HG03442 (cell line): ENCODE measurements at regions not wholly inside any gene's neighbourhood (a gene's known extent, or its start where the extent isn't known, plus 50 kb on each side); places are given as distances from the start of the nearest gene placed in this dataset.
A peak's percentile ranks its signal among the peaks of the same experiment; 100 is the strongest.
"Not testable (repeated sequence)": the region's sequence is repeated elsewhere in the genome, so short reads cannot be mapped to it uniquely, and the experiment has no call there.

ENCODE experiments used
- ATAC-seq: cut with Tn5 transposase; IDR thresholded peaks from one replicate; pipeline ENCODE4 v1.9.1; 2021; ENCODE audit warnings: mild to moderate bottlenecking, moderate library complexity; ENCODE audit not compliant: unreplicated experiment

DNA sequence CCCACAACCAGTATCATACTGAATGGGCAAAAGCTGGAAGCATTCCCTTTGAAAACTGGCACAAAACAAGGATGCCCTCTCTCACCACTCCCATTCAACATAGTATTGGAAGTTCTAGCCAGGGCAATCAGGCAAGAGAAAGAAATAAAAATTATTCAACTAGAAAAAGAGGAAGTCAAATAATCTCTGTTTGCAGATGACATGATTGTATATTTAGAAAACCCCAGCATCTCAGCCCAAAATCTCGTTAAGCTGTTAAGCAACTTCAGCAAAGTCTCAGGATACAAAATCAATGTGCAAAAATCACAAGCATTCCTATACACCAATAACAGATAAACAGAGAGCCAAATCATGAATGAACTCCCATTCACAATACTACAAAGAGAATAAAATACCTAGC, 1297.0 kb upstream of the PCDH9 start:
- ATAC-seq, result not testable (repeated sequence)

DNA sequence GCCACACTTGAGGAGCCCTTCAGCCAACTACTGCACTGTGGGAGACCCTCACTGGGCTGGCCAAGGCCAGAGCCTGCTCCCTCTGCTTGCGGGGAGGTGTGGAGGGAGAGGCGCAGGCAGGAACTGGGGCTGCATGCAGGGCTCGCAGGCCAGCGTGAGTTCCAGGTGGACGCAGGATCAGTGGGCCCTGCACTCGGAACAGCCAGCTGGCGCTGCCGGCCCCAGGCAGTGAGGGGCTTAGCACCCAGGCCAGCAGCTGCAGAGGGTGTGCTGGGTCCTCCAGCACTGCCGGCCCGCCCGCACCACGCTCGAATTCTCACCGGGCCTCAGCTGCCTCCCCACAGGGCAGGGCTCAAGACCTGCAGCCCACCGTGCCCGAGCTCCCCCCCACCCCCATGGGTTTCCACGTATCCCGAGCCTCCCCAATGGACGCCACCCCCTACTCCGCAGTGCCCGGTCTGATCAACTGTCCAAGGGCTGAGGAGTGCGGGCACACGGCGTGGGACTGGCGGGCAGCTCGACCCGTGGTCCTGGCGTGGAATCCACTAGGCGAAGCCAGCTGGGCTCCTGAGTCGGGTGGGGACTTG, 1293.8 kb upstream of the PCDH9 start:
- ATAC-seq, result no peak

DNA sequence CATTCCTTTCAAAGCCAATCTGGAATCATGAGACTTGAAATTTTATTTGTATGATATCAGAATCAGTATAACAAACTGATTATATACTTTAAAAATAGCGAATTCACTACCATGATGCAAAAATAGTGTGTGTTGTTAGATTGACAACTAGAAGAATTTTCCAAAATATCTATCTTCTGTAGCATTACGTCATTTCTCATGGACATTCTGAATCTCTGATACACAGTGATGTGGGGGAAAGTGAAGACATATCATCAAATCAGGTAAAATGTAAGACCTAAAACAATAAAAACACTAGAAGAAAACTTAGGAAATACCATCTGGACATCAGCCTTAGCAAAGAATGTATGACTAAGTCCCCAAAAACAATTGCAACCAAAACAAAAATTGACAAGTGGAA, 1292.0 kb upstream of the PCDH9 start:
- no peak for ATAC-seq

DNA sequence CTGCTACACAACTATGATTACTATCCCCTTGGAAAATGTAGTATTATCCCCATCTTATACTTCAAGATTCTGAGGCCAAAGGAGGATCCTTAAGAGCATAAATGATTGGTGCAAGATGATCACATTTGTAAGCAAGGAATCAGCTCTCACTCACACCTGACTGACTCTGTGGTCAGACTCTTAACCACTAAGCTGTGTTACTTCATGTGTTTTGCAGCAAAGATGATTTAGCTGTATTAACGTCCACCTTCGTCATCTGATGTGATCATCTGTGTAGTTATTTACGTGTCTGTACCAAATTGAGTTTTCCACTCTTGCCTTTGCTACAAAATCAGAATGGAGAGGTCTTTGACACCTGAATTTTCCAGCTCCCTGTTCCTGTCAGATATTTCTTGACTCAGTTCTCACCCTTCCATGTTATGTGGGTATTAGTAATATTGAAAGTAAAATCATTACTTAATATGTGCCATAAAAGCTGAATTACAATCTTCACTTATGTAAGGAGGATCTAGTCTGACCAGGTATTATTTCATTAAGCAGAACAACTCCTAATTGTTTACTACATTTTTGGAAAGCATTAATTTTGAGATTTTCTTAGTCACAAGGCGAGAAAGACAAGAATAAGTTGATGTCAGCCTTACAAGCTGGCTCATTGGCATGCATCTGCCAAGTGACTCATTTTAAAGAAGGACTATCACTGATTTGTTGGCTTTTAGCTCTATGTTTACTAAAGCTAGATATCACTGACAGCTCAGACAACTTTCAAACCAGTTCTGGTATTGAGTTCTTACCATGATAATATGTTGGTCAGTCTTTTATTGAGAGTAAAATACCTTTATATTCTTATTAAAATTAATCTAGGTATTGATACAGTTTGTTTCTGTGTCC, 1279.8 kb upstream of the PCDH9 start:
- ATAC-seq, result peak; percentile 74

DNA sequence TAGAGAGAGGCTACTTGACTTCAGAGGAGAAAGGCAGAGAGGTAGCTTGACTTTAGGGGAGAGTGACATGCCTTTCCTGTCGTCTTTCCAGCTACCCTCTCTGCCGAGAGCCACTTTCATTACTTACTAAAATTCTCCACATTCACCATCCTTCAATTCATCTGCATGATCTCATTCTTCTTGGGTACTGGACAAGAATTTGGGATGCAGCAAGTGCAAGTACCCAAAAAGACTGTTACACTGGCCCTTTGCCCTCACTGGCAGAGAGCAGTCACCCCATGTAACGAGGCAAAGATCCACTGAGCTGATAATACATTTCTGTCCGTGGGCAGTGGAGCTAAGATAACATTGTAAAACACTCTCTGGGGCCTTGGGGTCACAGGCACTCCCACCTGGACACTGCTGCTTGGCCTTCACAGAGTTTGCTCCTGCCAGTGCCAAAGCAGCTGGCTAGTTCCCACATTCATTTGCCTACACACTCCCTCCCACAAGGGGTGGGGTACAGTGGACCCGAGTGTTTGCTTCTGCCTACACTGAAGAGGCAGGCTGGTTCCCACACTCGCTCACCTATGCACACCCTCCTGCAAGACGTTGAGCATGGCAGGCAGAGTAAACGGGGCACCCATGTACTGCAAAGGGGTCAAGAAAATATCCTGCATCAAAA, 1276.9 kb upstream of the PCDH9 start:
- no peak for ATAC-seq

DNA sequence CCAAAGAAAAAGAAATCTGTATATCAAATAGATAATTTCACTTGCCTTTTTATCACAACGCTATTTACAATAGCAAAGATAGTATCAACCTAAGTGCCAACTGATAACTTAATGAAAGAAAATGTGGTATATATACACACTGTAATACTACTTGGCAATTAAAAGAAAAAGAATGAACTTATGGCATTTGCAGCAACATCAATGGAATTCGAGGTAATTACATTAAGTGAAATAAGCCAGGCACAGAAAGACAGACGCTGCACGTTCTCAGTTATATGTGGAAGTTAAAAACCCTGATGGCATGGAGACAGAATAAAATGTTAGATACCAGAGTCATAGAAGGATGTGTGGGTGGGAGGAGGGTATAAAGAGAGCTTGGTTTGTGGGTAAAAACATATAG, 1260.5 kb upstream of the PCDH9 start:
- ATAC-seq, result no peak

DNA sequence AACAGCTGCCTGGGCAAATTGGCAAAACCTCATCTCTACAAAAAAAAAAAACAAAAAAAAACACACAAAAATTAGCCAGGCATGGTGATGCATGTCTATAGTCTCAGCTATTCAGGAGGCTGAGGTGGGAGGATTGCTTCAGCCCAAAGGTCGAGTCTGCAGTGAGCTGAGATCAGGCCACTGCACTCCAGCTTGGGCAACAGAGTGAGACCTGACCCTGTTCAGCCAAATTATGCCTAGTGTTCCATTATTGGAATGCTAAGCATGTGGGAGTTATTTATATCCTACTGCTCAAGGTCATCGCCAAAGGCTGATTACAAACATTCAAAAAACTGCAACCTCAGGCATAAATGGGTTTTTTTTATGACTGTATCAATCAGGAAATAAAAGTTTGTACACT, 1251.0 kb upstream of the PCDH9 start:
- ATAC-seq, result no peak

DNA sequence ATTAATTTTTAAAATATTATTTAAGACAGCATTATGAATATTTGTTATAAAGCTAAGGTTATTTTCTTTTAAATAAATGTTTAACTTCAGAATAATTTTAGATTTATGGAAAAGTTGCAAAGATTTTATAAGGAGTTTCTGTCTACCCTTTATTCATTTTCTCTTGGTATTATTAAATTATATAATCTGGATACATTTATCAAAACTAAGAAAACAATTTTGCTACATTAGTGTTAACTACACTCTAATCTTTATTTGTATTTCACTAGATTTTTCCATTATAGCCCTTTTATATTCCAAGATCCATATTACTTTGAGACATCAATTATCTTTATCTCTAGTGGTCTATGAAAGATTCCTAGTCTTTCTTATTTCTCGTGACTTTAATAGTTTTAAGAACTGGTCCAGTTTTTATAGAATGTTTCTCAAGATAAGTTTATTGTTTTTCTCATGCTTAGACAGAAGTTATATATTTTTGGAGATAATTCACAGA, 1243.7 kb upstream of the PCDH9 start:
- no peak for ATAC-seq

DNA sequence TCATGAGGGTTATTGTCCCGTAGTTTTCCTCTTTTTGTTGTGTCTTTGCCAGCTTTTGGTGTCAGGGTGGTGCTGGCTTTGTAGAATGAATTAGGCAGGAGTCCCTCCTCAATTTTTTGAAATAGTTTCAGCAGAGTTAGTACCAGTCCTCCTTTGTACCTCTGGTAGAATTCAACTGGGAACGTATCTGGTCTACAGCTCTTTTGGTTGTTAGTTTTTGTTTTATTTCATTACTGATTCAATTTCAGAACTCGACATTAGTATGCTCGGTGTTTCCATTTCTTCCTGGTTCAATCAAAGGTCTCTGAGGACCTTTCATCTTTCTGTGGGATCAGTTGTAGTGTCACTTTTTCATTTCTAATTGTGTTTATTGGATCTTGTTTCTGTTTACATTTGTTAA, 1237.0 kb upstream of the PCDH9 start:
- no peak for ATAC-seq

DNA sequence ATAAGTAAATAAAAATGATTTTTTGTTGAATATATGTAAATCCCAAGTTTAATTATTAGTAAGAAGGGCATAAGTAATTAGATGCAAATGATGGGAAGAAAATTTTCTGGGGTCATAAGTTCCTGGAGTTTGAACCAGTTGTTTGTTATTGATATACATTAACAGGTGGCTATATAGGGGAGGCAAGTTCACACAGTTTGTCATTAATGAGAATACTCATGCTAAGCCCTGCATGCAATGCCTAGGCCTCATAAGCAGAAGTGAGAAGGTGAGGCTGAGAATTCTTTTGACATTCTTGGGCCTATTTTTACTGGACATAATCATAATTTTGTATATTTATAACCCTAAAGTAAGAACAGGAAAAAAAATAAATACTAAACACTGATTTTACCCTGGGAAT, 1210.7 kb upstream of the PCDH9 start:
- ATAC-seq, result no peak

DNA sequence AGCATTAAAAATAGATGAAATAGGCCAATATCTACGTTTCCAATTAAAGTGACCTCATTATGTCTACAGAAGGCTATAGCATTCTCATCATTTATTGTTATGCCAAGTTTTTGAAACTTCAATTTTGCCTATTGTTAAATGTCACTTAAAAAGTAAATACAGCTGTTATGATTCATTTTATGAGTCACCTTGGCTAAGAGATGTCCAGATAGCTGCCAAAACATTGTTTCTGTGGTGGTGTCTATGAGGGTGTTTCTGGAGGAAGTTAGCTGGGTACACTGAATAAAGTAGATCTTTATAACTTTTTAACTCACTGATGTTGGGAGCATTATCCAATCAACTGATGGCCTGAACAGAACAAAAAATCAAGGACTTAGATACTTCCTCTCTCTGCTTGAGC, 1209.7 kb upstream of the PCDH9 start:
- no peak for ATAC-seq

DNA sequence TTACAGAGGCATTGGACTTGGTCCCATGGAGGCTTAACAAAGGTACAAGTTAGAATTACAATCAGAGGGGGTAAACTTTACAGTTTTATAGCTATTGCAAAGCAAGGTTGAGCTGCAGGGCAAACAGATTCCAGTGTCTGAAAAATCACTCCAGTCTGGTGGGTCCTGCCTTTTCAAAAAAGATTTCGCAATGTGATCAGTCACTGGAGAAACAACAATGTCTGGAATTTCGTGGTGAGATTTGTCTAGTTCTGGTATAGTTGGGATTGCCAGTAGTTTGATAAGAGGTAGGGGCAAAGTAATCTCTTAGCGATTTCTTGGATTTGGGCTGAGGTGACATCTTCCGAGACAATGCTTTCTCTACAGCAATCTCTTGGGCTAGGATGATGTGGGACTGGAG, 1198.2 kb upstream of the PCDH9 start:
- ATAC-seq, result no peak

DNA sequence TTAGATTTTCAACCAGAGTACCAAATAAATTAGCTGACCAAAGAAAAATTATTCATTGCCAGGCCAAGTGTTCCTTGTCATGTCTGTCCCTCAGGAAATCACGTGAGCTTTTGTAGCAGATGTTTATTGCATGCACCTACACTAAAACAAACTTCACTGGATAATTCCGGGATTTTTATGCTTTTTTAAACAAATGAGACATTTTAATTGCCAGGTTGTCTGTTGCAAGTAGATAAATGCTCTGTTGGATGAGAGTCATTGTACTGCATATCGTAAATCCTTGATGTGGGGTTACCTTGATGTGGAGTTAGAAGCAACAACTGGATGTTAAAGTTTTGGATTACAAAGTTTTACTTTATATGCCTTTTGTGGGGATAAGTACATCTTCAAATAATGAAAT, 1187.7 kb upstream of the PCDH9 start:
- ATAC-seq, result no peak

DNA sequence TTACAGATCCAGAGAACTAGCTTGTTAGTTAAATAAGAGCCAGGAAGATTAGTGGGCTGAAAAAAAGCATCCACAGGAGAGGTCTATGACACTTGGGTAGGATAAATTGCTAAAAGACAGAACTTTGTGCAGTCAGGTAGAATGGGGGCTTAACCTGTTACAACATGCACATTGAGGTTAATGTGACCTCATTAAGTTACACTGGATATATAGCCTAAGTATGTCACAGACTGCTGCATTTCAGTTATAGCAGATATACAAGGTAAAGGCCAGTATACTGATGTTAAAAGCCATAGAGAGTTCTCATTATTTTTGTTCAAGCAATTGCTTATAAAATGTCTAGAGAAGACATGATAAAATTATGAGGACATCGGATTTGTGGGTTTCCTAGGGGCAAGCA, 1179.9 kb upstream of the PCDH9 start:
- ATAC-seq, result no peak

DNA sequence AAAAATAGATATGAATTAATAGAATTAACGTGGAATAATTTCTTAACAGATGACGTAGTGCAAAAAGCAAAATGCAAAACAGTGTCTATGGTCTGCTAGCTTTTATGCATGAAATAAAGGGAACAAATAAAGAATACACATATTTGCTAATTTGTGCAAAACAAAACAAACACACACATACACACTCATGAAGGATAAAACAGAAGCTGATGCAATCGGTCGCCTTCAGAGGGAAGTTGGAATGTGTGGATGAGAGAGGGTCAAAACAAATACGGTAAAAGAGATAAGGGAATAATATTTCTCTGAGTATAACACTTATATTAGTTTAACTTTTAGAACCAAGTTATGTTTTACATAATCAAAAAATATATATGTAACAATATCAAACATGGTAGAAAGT, 1160.9 kb upstream of the PCDH9 start:
- ATAC-seq, result no peak

DNA sequence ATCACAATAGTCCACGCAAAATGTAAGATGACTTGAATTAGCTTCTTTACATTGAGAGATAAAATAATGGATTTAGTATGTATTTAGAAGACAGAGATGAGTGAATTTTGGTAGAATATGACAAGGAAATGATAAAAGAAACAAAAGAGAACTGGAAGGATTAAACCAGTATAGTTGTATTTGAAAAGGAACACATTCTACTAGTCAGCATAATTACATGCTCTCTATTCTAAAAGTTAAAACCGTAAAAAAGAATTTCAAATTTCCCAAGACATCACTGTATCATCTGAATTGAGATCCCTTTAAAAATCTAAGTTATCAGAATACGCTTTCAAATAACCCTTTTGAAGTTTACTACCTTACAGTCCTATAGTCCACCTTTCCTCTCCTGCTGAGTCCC, 1156.7 kb upstream of the PCDH9 start:
- ATAC-seq, result no peak

DNA sequence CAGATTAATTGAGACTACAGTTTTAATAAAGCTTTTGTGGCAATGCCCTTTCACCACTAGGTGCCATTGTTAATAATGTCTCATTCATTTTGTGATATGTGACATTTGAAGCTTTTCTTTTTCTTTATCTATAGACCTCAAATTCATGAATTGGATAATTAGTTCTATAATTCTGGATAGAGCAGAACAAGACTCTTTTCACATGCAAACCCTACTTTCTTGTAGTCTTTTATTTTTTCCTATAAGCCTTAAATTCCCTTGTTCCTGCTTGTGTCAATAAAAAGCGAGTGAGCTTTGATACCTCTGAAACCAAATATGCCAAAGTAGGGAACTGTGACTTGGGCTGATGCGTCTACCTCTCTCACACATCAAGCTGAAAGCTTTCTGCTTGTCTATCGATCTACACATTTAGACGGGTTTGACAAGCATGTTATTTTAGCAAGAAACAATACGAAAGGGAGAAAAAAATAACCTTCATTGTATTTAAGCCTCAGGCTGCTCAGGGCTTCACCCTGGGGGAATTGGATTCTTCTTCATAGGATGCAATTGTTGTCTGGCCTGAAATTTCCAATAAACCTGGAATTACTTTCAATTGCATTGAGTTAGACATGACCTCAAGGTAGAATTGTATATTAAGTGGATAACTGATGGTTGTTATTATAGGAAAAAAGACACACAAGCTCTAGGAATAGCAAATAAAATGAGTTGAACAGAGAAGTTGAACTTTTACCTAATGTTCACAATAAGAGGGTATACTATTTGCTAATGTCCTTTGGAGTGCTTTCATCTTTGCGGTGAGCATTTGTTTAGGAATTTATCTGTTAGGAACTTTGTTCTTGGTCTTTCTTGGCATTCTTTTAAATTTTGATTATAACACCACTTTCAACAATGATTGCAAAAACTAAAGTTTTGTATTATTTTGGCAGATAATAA, 1150.2 kb upstream of the PCDH9 start:
- no peak for ATAC-seq

DNA sequence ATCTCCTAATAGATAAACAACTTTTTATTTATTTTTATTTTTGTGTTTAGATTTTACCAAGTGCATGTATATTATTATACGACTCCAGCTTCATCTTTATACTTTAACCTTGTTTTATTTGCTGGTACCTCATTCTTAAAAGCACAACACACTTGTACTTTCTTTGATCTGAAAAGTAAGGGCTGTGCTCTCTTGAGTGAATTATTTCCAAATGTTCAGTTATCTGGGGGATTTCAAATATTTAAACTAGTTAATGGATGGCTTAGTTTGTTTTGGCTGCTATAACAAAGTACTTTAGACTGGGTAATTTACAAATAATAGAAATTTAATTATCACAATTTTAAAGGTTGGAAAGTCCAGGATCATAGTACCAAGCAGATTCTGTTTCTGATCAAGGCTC, 1148.2 kb upstream of the PCDH9 start:
- ATAC-seq, result no peak

DNA sequence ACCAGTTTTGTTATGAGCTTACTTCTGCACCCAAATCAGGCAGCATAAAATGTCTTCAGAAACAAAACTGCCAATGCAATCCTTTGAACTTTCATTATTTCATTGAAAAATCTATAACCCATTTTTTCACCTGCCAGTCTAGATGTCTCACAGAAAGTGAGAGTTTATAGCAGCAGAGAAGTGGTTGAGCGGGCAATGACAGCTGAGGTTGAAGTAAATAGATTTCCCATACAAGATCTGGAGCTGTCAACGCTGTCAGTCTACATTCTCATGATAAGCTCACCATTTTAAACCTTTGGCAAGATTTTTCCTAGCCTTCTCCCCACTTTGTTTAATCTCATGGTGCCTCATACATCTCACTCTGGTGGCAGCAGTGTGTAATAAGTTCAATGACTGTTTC, 1144.9 kb upstream of the PCDH9 start:
- no peak for ATAC-seq

DNA sequence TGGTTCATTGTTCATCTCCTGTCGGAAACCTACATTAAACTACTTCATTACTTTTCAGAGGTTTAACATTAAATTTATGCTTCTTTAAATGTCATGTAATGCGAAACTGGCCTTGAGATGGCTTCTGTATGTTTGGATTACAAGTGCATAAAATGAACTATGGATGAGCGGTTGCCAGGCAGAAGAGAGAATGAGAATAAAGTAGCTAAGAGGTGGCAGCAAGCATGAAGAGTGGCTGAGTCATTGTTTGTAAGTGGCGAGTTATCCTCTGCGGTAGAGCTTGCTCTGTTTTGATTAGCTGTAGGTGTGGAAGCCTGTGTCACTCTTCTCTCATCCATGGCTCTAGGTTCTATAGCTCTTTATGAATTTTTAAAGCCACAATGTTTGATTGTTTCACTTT, 1139.6 kb upstream of the PCDH9 start:
- ATAC-seq, result no peak

DNA sequence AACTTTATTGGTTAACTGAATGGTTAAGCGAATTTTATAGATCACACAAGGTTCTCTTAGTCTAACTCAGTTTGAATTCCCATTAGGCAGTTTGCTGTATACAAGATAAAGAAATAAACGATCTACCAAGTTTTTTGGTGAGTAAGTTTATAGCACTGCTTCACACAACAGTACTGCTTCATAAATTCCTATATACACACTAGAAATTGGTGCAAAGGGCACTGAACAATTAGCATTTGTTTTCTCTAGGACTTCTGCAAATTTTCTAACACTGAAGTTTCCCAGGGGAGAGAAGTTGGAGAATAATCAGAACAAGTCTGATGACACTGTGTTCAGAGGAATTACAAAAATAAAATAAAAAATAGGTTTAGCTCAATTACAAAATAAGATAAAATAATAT, 1138.8 kb upstream of the PCDH9 start:
- no peak for ATAC-seq
